ENCODE measurements at regions not wholly inside any gene's neighbourhood (a gene's known extent, or its start where the extent isn't known, plus 50 kb on each side); places are given as distances from the start of the nearest gene placed in this dataset.

DNA sequence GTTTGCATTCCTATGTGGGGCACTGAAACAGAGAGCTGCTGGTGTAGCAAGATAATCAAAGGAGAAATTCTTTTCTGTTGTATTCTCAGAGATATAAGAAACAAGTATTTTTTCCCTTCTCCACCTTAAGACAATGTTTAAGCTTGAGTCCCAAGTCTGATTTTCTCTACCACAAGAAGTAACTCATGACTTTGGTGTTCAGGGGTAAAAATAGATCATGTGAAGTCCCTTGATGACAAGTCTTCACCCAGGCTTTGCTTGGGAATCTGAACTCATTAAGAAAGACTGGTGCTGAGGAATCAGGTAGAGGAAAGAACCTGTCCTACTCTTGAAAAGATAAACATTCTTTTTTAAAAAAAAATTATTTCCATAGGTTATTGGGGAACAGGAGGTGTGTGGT lies 205.6 kb downstream of the ALDH8A1 start:
- no peak for DNase-seq (ENCODE audit: low read depth in 1 of 2, low spot score in 1 of 2)

DNA sequence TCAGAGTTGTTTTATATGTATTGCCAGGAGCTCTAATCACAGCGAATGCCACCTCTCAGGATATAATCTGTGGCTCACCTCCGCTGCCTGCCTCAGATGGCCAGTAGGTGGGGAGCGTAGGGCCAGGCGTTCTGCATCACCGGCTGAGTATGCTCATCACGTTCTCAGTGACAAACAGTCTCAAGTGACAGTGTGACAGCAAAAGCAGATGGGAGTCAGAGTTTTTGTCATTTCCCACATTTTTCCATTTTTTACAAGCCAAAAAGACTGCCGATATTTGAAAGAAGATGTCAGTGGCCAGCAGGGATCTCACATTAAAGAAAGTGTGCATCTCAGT lies 208.7 kb downstream of the ALDH8A1 start:
- no peak for DNase-seq (ENCODE audit: low read depth in 1 of 2, low spot score in 1 of 2)

GRCh38 chr6:134740473-134741199 lies 209.3 kb downstream of the ALDH8A1 start:
- no peak for DNase-seq (ENCODE audit: low read depth in 1 of 2, low spot score in 1 of 2)

- no peak for DNase-seq (ENCODE audit: low read depth in 1 of 2, low spot score in 1 of 2)
Observed at GRCh38 chr6:134740027-134740373, 209.9 kb downstream of the ALDH8A1 start.

- DNase-seq (ENCODE audit: low read depth in 1 of 2, low spot score in 1 of 2), result no peak
Observed at GRCh38 chr6:134739299-134740026, 210.4 kb downstream of the ALDH8A1 start.

GRCh38 chr6:134738211-134738885 lies 211.6 kb downstream of the ALDH8A1 start:
- DNase-seq (ENCODE audit: low read depth in 1 of 2, low spot score in 1 of 2), result no peak

- no peak for DNase-seq (ENCODE audit: low read depth in 1 of 2, low spot score in 1 of 2)
Observed at GRCh38 chr6:134735461-134735860, 214.4 kb downstream of the ALDH8A1 start.

- DNase-seq (ENCODE audit: low read depth in 1 of 2, low spot score in 1 of 2), result no peak
Observed at GRCh38 chr6:134734312-134734869, 215.5 kb downstream of the ALDH8A1 start.

- no peak for DNase-seq (ENCODE audit: low read depth in 1 of 2, low spot score in 1 of 2)
Observed at GRCh38 chr6:134733801-134734200, 216.1 kb downstream of the ALDH8A1 start.

DNA sequence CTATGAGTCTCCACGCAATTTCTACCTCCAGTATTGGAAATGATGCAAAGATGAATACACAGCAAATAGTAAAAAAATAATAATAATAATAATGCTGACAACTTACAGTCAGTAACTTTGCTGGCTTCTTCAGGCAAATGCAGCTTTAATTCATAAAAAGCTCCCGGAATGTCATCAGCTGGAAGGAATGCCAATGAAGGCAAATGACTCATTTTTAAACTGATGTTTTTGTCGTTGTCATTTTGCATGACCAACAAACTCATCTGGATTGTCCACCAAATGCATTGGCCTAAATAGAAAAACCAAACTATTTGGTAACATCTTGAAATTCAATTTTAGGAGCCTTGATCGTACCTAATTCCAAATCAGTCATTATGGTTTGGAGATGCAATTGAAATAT lies 217.1 kb downstream of the ALDH8A1 start:
- no peak for DNase-seq (ENCODE audit: low read depth in 1 of 2, low spot score in 1 of 2)

- DNase-seq (ENCODE audit: low read depth in 1 of 2, low spot score in 1 of 2), result no peak
Observed at GRCh38 chr6:134731615-134732014, 218.3 kb downstream of the ALDH8A1 start.

DNA sequence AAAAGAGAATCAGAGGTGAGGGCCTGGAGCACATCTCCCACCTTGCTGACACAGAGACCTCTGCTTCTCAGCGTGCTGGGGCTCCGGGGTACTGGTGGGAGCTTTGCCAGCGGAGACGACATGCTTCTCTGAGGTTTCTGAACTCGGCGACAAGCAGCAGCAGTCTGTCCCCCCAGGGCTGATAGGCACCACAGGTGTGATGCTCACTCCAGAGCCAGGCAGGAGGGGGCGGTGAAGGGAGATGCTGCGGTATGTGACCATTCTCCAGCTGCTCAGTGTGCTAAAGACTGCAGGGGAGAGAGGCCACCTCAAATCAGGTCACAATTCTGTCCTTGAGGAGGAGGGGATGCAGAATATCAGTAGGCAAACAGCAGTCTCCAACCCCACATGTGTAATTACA lies 219.9 kb downstream of the ALDH8A1 start:
- no peak for DNase-seq (ENCODE audit: low read depth in 1 of 2, low spot score in 1 of 2)

GRCh38 chr6:134729561-134729960 lies 220.3 kb downstream of the ALDH8A1 start:
- DNase-seq (ENCODE audit: low read depth in 1 of 2, low spot score in 1 of 2), result no peak

GRCh38 chr6:134727081-134727480 lies 222.8 kb downstream of the ALDH8A1 start:
- DNase-seq (ENCODE audit: low read depth in 1 of 2, low spot score in 1 of 2), result no peak

DNA sequence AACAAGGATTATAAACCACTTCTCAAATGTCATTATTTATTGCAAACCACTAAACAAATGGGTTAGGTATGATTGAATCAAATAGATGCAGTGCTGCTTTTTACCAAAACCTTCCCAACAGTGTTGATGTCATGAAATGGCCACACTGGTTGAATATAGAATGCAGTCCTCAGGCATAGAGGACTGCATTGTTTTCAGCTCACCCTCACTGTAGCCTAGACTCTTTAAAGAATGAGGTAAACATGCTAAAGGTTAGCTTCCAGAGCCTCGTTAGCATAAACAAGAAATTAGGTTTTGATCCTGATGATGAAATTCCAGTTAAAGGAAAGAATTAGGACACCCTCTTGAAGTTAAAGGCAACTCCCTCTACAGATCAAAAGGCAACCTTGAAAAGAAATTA lies 224.3 kb downstream of the ALDH8A1 start:
- no peak for DNase-seq (ENCODE audit: low read depth in 1 of 2, low spot score in 1 of 2)

- DNase-seq (ENCODE audit: low read depth in 1 of 2, low spot score in 1 of 2), result no peak
Observed at GRCh38 chr6:134724771-134725340, 225.0 kb downstream of the ALDH8A1 start.

GRCh38 chr6:134723081-134723871 lies 226.6 kb downstream of the ALDH8A1 start:
- no peak for DNase-seq (ENCODE audit: low read depth in 1 of 2, low spot score in 1 of 2)

GRCh38 chr6:134722200-134722870 lies 227.6 kb downstream of the ALDH8A1 start:
- DNase-seq (ENCODE audit: low read depth in 1 of 2, low spot score in 1 of 2), result no peak

- no peak for DNase-seq (ENCODE audit: low read depth in 1 of 2, low spot score in 1 of 2)
Observed at GRCh38 chr6:134721060-134721405, 228.9 kb downstream of the ALDH8A1 start.

DNA sequence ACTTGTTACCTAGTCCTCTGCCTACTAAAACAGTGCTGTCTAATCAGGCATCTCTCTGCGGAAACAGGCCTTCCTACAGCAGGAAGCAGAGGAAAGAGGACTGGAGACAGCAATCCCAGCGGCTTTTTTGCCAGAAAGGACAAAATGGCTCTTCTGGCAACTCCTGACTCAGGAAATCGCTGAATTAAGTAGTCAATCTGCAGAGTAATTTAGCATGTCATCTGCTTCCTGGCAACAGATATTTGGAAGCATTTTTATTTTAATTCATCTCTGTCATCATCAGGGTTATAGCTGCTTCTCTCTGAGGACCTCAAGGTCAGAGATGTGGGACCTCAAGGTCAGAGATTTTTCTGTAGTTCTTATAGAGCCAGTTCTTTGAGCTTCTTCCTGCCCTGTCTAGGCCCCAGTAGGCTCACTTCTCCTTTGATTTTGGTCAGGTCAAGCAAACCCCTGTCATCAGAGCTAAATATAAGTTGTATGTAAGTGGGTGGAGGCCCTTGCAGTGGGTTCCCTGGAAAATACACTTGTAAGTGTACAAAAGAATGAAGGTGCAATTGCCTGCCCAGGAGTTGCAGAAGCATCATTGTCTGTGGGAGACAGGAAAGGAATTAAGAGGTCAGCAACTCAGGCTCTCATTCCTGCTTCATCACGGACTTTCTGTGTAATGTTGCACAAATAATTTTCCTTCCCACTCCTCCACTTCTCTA lies 229.4 kb downstream of the ALDH8A1 start:
- DNase-seq (ENCODE audit: low read depth in 1 of 2, low spot score in 1 of 2), result no peak
